Subcutaneous abdominal adipose tissue (tissue), 5 donors: ENCODE measurements at regions not wholly inside any gene's neighbourhood (a gene's known extent, or its start where the extent isn't known, plus 50 kb on each side); places are given as distances from the start of the nearest gene placed in this dataset.

Experiments used
- H3K27ac ChIP-seq: one replicate; pipeline ENCODE4 v1.7.0; 2013; ENCODE audit warnings: low read depth, mild to moderate bottlenecking, inconsistent platforms, low read length, moderate library complexity
- H3K27me3 ChIP-seq, 5 donors: one replicate each; pipeline ENCODE4 v1.7.0; 2013; ENCODE audit warnings: low read length in 5 of 5, inconsistent platforms in 1 of 5; ENCODE audit not compliant: control insufficient read depth in 5 of 5, insufficient read depth in 4 of 5
- H3K36me3 ChIP-seq, 5 donors: one replicate each; pipeline ENCODE4 v1.7.0; 2013; ENCODE audit warnings: low read length in 5 of 5; ENCODE audit not compliant: control insufficient read depth in 5 of 5, insufficient read depth in 5 of 5
- H3K4me1 ChIP-seq, 5 donors: one replicate each; pipeline ENCODE4 v1.7.0; 2013; ENCODE audit warnings: low read length in 5 of 5, mild to moderate bottlenecking in 3 of 5, moderate library complexity in 1 of 5; ENCODE audit not compliant: control insufficient read depth in 5 of 5, insufficient read depth in 5 of 5
- H3K4me3 ChIP-seq, 5 donors: one replicate each; pipeline ENCODE4 v1.7.0; 2013; ENCODE audit warnings: low read length in 5 of 5, low read depth in 1 of 5
- H3K9ac ChIP-seq, 5 donors: one replicate each; pipeline ENCODE4 v1.7.0; 2013; ENCODE audit warnings: low read length in 5 of 5, mild to moderate bottlenecking in 4 of 5, moderate library complexity in 3 of 5
- H3K9me3 ChIP-seq, 5 donors: one replicate each; pipeline ENCODE4 v1.7.0; 2013; ENCODE audit warnings: low read length in 5 of 5; ENCODE audit not compliant: control insufficient read depth in 5 of 5
- donor health status: healthy.
- donor health status: healthy.
- donor health status: healthy.
- donor health status: healthy.
- donor health status: healthy.

- H3K9me3 ChIP-seq = no peaks in the 10 kb centered on the region
- H3K9ac ChIP-seq = no peak overlapping the region
- no peaks in the 10 kb centered on the region for H3K36me3 ChIP-seq
- no peaks in the 10 kb centered on the region for H3K4me1 ChIP-seq
- H3K27me3 ChIP-seq = no peaks in the 10 kb centered on the region
- no peak overlapping the region for H3K4me3 ChIP-seq
- no peak overlapping the region for H3K27ac ChIP-seq
Measured at GRCh38 chr14:49494836-49495235, 91.3 kb downstream of the RPS29 start.

GRCh38 chr14:49493557-49493956 lies 92.6 kb downstream of the RPS29 start:
- Histone ChIP-seq H3K36me3 (no peaks in the 10 kb centered on the region), H3K9me3 (no peaks in the 10 kb centered on the region), H3K4me1 (no peaks in the 10 kb centered on the region), H3K9ac (no peak overlapping the region), H3K27me3 (no peaks in the 10 kb centered on the region), H3K4me3 (no peak overlapping the region), H3K27ac (no peak overlapping the region)

DNA sequence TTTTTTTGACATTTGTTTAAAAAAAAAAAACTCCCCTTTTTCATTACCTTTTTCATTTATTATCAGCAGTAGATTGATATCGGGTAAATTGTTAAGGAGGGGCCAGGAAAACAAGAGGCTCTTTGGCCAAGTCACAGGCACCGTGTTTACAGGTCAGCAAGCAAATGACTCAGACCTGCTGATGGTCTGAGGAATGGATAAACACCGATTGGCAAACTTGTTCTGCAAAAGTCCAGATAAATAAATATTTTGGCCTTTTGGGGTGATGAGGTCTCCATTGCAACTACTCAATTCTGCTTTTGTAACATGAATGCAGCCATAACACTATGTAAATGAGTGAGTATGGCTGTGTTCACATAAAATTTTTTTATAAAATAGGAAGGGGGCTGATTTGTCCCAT lies 94.0 kb downstream of the RPS29 start:
- H3K27me3 ChIP-seq = no peaks in the 10 kb centered on the region
- no peak overlapping the region for H3K9ac ChIP-seq
- H3K36me3 ChIP-seq = no peaks in the 10 kb centered on the region

DNA sequence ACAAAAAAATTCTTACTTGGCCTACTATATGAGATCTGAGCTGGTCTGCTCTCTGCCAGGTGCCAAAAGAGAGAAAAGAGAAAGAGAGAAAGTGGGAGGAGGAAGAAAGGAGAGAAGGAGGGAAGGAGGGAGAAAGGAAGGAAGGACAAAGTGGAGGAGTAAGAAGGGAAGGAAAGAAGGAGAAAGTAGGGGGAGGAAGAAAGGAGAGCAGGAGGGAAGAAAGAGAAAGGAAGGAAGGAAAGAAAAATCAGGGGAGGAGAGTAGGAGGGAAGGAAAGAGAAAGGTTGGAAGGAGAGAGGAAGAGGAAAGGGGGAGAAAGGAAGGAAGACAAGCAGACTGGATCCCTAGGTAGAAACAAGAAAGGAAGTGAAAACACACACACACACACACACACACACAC lies 96.8 kb downstream of the RPS29 start:
- Histone ChIP-seq H3K27me3 (peaks cover 0 to 5% (median 0%) of the 10 kb centered on the region in 5 donors), H3K4me3 (no peak overlapping the region), H3K9ac (no peak overlapping the region), H3K36me3 (no peaks in the 10 kb centered on the region), H3K4me1 (no peaks in the 10 kb centered on the region), H3K27ac (no peak overlapping the region), H3K9me3 (no peaks in the 10 kb centered on the region)

More for the DNA sequence above, 94.0 kb downstream of the RPS29 start:
- Histone ChIP-seq H3K4me1 (no peaks in the 10 kb centered on the region), H3K27ac (no peak overlapping the region), H3K9me3 (no peaks in the 10 kb centered on the region), H3K4me3 (no peak overlapping the region)

DNA sequence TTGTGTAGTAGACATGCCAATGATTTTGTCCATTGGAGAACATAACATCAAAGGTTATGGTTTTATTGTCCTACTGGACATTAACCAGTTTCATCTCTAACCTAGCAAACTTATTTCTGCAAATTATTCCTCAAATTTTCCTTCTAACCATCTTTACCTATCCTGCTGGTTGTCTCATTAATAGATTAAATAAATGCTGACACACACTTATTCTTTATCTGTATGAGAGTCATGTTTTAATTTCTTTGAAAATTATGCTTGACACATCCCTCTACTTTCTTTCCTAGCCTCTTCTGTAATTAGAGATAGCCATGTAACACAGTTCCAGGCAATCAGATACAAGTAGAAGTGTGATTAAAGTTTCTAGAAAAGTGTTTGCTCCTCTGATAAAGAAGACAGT lies 98.9 kb downstream of the RPS29 start:
- Histone ChIP-seq H3K9me3 (peaks cover 0 to 3% (median 0%) of the 10 kb centered on the region in 5 donors), H3K36me3 (no peaks in the 10 kb centered on the region), H3K27me3 (peaks cover 0 to 5% (median 0%) of the 10 kb centered on the region in 5 donors), H3K9ac (no peak overlapping the region), H3K4me1 (no peaks in the 10 kb centered on the region), H3K27ac (no peak overlapping the region), H3K4me3 (no peak overlapping the region)

DNA sequence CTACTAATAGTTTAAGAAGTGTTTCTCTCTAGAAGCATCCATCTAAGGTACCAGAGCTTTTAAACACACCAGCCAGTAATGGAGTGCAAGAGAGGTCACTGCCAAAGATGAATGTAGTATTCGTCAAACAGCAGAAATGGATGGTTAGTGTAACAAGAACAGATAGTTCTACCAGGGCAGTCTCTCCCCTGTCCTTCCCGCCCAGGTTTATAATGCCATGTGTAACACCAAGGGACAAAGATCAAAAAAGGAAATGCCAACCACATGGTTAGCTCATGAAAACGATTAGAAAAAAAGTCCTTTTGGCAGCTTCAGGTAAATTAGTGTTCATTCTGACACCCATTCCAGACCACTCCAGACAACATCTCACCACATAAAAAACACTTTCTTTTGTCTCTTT lies 100.9 kb downstream of the RPS29 start:
- Histone ChIP-seq H3K9ac (no peak overlapping the region), H3K27me3 (peaks cover 0 to 5% (median 0%) of the 10 kb centered on the region in 5 donors), H3K4me3 (no peak overlapping the region), H3K36me3 (no peaks in the 10 kb centered on the region), H3K9me3 (peaks cover 0 to 5% (median 3%) of the 10 kb centered on the region in 5 donors), H3K27ac (no peak overlapping the region), H3K4me1 (no peaks in the 10 kb centered on the region)

DNA sequence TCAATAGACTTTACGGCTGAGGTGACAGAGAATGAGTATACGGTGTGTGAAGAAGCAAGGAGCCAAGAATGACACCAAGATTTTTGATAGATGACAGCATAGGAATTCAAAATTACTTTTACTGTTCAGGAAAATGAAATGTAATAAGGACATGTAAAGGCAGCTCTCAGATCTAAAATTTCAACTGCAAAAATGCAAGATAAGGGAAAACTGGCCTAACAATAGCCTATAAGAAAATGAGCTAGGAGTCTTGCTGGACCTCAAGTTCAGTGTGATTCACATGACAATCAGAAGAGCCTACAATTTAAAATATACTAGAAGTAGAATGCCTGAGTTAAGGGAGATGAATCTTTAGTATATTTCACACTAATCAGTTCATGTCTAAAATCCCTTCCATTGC lies 102.0 kb downstream of the RPS29 start:
- no peaks in the 10 kb centered on the region for H3K4me1 ChIP-seq
- peaks cover 0 to 5% (median 3%) of the 10 kb centered on the region in 5 donors for H3K9me3 ChIP-seq
- H3K36me3 ChIP-seq = no peaks in the 10 kb centered on the region
- H3K27ac ChIP-seq = no peak overlapping the region
- no peak overlapping the region for H3K9ac ChIP-seq
- H3K27me3 ChIP-seq = peaks cover 0 to 5% (median 0%) of the 10 kb centered on the region in 5 donors
- no peak overlapping the region for H3K4me3 ChIP-seq

DNA sequence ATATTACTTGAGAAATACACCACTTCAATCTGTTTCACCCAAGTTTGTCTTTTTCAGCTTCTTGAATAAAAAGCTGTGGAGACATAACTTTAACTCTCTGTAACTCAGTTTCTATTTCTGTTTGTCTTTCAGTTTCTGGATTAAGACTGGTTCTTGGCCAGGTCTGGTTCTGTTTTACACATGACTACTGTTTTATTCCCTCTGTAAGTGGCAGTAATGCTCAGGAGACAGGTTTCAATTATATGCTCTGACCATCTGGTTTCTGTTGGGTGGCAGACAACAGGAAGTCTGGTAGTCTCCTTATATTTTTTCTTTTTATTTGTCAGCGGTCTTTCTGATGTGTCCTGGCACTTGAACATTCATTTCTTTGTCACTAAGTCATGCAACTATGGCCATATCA lies 102.9 kb downstream of the RPS29 start:
- H3K36me3 ChIP-seq = no peaks in the 10 kb centered on the region
- peaks cover 0 to 5% (median 3%) of the 10 kb centered on the region in 5 donors for H3K9me3 ChIP-seq
- no peak overlapping the region for H3K4me3 ChIP-seq
- no peak overlapping the region for H3K27ac ChIP-seq
- no peak overlapping the region for H3K9ac ChIP-seq
- H3K27me3 ChIP-seq = peaks cover 0 to 5% (median 0%) of the 10 kb centered on the region in 5 donors
- no peaks in the 10 kb centered on the region for H3K4me1 ChIP-seq

GRCh38 chr14:49480979-49481498 lies 105.1 kb downstream of the RPS29 start:
- no peak overlapping the region for H3K4me3 ChIP-seq
- no peaks in the 10 kb centered on the region for H3K4me1 ChIP-seq
- peaks cover 0 to 5% (median 3%) of the 10 kb centered on the region in 5 donors for H3K9me3 ChIP-seq
- peaks cover 0 to 5% (median 0%) of the 10 kb centered on the region in 5 donors for H3K27me3 ChIP-seq
- no peak overlapping the region for H3K9ac ChIP-seq
- H3K36me3 ChIP-seq = no peaks in the 10 kb centered on the region
- H3K27ac ChIP-seq = no peak overlapping the region

DNA sequence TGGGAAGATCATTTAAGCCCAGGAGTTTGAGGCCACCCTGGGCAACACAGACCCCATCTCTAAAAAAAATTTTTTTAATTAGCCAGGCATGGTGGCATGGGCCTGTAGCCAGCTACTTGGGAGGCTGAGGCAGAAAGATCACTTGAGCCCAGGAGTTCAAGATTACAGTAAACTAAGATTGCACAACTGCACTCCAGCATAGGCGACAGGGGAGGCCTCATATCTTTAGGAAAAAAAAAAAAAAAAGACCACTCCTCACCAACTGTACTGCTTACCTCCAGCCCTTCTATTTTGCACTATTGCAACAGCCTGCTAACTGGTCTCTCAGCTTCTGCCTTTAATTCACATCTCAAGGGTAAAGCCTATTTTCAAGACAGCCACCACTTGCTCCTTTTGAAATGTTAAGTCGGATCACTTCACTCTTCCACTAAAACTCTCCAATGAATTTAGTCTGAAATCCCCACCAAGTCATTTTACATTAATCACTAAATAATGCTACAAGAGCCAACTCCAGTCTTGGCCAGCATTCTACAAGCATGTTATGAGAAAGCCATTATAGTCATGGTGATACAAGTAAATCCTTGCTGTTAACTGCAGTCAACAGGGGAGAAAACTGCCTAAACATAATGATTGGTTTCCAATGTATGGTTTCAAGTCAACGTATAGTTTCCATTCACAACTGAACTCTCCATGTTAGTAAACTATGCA lies 106.0 kb downstream of the RPS29 start:
- Histone ChIP-seq H3K36me3 (no peaks in the 10 kb centered on the region), H3K4me1 (no peaks in the 10 kb centered on the region), H3K27me3 (peaks cover 0 to 5% (median 0%) of the 10 kb centered on the region in 5 donors), H3K9me3 (peaks cover 0 to 5% (median 3%) of the 10 kb centered on the region in 5 donors), H3K9ac (no peak overlapping the region), H3K4me3 (no peak overlapping the region), H3K27ac (no peak overlapping the region)
